ENCODE measurements at regions not wholly inside any gene's neighbourhood (a gene's known extent, or its start where the extent isn't known, plus 50 kb on each side); places are given as distances from the start of the nearest gene placed in this dataset.

GRCh38 chr16:72666267-72666666 is 381.7 kb downstream of the ZFHX3 start:
- no peak for TF ChIP-seq CTCF (IDR thresholded peaks at IDR 0.05)

- no peak for TF ChIP-seq CTCF (IDR thresholded peaks at IDR 0.05)
These were observed 382.2 kb downstream of the ZFHX3 start for GRCh38 chr16:72665701-72666100.

- no peak for TF ChIP-seq CTCF (IDR thresholded peaks at IDR 0.05)
These were observed 383.2 kb downstream of the ZFHX3 start for GRCh38 chr16:72664509-72665408.

- no peak for TF ChIP-seq CTCF (IDR thresholded peaks at IDR 0.05)
These were observed 383.8 kb downstream of the ZFHX3 start for GRCh38 chr16:72664056-72664508.

- no peak for TF ChIP-seq CTCF (IDR thresholded peaks at IDR 0.05)
These were observed 388.8 kb downstream of the ZFHX3 start for GRCh38 chr16:72658888-72659717.

GRCh38 chr16:72657791-72658190 is 390.1 kb downstream of the ZFHX3 start:
- TF ChIP-seq CTCF (IDR thresholded peaks at IDR 0.05), result no peak

GRCh38 chr16:72657164-72657563 is 390.8 kb downstream of the ZFHX3 start:
- TF ChIP-seq CTCF (IDR thresholded peaks at IDR 0.05), result no peak
